OCI-M1 (cell line): ENCODE measurements at regions not wholly inside any gene's neighbourhood (a gene's known extent, or its start where the extent isn't known, plus 50 kb on each side); places are given as distances from the start of the nearest gene placed in this dataset.

ENCODE experiments used
- DNase-seq: peaks from one replicate; lab custom pipeline; 2025; lab: John Stamatoyannopoulos, UW

GRCh38 chr16:17803625-17804410 lies 333.1 kb upstream of the XYLT1 start:
- DNase-seq, result no peak

- DNase-seq, result no peak
These were observed 331.8 kb upstream of the XYLT1 start for GRCh38 chr16:17802571-17802970.

- DNase-seq, result no peak
These were observed 330.3 kb upstream of the XYLT1 start for GRCh38 chr16:17801068-17801467.

GRCh38 chr16:17798716-17799115 lies 328.0 kb upstream of the XYLT1 start:
- DNase-seq, result no peak

GRCh38 chr16:17793354-17793753 lies 322.6 kb upstream of the XYLT1 start:
- no peak for DNase-seq

GRCh38 chr16:17784073-17784472 lies 313.3 kb upstream of the XYLT1 start:
- DNase-seq, result peak; percentile 30

- DNase-seq, result peak; percentile 22
These were observed 309.4 kb upstream of the XYLT1 start for GRCh38 chr16:17780181-17780580.

GRCh38 chr16:17777408-17777863 lies 306.7 kb upstream of the XYLT1 start:
- no peak for DNase-seq

- DNase-seq, result no peak
These were observed 306.1 kb upstream of the XYLT1 start for GRCh38 chr16:17776888-17777287.

GRCh38 chr16:17776465-17776864 lies 305.7 kb upstream of the XYLT1 start:
- DNase-seq, result no peak

GRCh38 chr16:17775061-17775460 lies 304.3 kb upstream of the XYLT1 start:
- no peak for DNase-seq

GRCh38 chr16:17773698-17774101 lies 302.9 kb upstream of the XYLT1 start:
- no peak for DNase-seq

- no peak for DNase-seq
These were observed 299.3 kb upstream of the XYLT1 start for GRCh38 chr16:17770104-17770503.

GRCh38 chr16:17769065-17769464 lies 298.3 kb upstream of the XYLT1 start:
- no peak for DNase-seq

GRCh38 chr16:17768257-17768656 lies 297.5 kb upstream of the XYLT1 start:
- DNase-seq, result no peak

- no peak for DNase-seq
These were observed 295.3 kb upstream of the XYLT1 start for GRCh38 chr16:17766012-17766411.

GRCh38 chr16:17759451-17760390 lies 289.0 kb upstream of the XYLT1 start:
- DNase-seq, result no peak

- DNase-seq, result no peak
These were observed 287.0 kb upstream of the XYLT1 start for GRCh38 chr16:17757808-17758207.

- DNase-seq, result no peak
These were observed 284.4 kb upstream of the XYLT1 start for GRCh38 chr16:17755158-17755557.

GRCh38 chr16:17753434-17753833 lies 282.7 kb upstream of the XYLT1 start:
- DNase-seq, result no peak

GRCh38 chr16:17749706-17750105 lies 278.9 kb upstream of the XYLT1 start:
- DNase-seq, result no peak

GRCh38 chr16:17748044-17748719 lies 277.4 kb upstream of the XYLT1 start:
- DNase-seq, result no peak
